ENCODE measurements at regions not wholly inside any gene's neighbourhood (a gene's known extent, or its start where the extent isn't known, plus 50 kb on each side); places are given as distances from the start of the nearest gene placed in this dataset.

GRCh38 chr3:104952146-104952972 lies 414.4 kb upstream of the ALCAM start:
- in situ Hi-C loops (cut with HindIII; ENCODE audit: low pct_ligation_motif_present, low pct_unique_long_range_greater_than_20kb, low sequenced_read_pairs), result no loop called here
- DNase-seq, result no peak

DNA sequence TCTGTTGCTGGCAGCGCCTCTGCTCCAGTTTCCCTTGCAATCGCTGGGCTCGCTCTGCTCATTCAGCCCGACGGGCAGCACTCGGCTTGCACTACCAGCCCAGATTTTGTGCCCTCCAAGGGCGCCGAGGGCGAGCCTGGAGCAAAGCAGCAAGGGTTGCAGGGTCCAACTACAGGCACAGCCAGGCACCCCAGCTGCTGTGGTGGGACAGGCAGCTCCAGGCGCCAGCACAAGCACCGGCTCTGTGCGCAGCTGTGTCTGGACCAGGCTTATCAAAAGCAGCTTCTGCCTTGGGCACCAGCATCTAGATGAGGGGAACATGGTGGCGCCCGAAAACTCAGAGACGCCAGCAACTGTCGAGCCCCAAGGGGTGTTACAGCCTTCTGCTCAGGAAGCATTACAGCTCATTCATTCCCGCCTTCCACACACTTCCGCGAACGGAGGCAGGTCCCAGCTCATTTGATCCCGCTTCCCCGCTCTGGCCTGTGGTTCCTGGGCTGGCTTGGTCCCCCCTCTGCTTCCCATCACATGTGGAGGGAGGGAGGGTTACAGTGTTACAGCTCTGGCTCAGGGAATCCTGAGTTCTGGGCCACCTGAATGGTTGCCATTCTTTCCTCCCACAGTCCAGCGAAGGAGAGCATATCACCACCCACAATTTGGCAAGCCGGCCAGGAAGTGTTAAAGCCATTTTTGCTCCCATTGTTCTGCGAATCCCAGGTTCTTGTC lies 409.9 kb upstream of the ALCAM start:
- in situ Hi-C loops (cut with HindIII; ENCODE audit: low pct_ligation_motif_present, low pct_unique_long_range_greater_than_20kb, low sequenced_read_pairs), result no loop called here
- DNase-seq, result no peak

- DNase-seq, result no peak
- in situ Hi-C loops (cut with HindIII; ENCODE audit: low pct_ligation_motif_present, low pct_unique_long_range_greater_than_20kb, low sequenced_read_pairs), result no loop called here
Observed at GRCh38 chr3:104960579-104960978, 406.1 kb upstream of the ALCAM start.

GRCh38 chr3:104961851-104962250 lies 404.9 kb upstream of the ALCAM start:
- DNase-seq, result no peak
- in situ Hi-C loops (cut with HindIII; ENCODE audit: low pct_ligation_motif_present, low pct_unique_long_range_greater_than_20kb, low sequenced_read_pairs), result no loop called here

GRCh38 chr3:104974316-104974715 lies 392.4 kb upstream of the ALCAM start:
- in situ Hi-C loops (cut with HindIII; ENCODE audit: low pct_ligation_motif_present, low pct_unique_long_range_greater_than_20kb, low sequenced_read_pairs), result no loop called here
- DNase-seq, result no peak

DNA sequence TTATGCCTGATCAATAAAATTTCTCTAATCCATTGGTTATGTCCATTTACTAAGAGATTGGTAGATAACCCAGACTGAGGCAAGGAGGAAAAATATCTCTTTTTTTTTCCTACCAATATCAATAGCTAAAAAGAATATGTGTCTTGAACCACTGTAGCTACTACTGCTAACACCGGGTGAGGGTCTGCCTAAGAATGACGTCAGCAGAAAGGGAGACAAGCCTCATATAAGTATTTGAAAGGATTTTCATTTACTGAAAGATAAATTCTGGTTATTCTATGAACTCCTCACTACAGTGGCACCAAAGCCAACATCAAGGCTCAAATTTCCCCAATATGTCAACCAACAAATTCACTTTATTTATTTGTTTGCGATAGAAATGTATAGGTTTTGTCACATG lies 389.0 kb upstream of the ALCAM start:
- in situ Hi-C loops (cut with HindIII; ENCODE audit: low pct_ligation_motif_present, low pct_unique_long_range_greater_than_20kb, low sequenced_read_pairs), result no loop called here
- no peak for DNase-seq

GRCh38 chr3:104982130-104982529 lies 384.6 kb upstream of the ALCAM start:
- DNase-seq, result no peak
- in situ Hi-C loops (cut with HindIII; ENCODE audit: low pct_ligation_motif_present, low pct_unique_long_range_greater_than_20kb, low sequenced_read_pairs), result no loop called here

DNA sequence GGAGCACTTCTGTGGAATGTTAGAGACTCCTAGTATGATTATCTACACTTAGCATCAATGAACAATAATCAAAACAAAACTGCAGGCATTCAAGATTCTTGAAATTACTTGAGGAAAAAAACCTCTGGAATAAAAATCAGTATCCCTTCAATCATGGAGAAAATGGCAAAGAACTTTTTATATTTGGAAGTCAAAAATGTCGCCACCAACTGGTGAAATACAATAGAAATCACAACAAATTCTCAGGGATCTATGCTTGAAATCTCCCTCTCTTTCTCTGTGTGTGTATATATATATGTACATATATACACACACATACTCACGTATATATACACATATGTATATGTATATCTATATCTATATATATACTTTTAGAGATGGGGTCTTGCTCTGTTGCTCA lies 378.9 kb upstream of the ALCAM start:
- in situ Hi-C loops (cut with HindIII; ENCODE audit: low pct_ligation_motif_present, low pct_unique_long_range_greater_than_20kb, low sequenced_read_pairs), result no loop called here
- DNase-seq, result no peak

DNA sequence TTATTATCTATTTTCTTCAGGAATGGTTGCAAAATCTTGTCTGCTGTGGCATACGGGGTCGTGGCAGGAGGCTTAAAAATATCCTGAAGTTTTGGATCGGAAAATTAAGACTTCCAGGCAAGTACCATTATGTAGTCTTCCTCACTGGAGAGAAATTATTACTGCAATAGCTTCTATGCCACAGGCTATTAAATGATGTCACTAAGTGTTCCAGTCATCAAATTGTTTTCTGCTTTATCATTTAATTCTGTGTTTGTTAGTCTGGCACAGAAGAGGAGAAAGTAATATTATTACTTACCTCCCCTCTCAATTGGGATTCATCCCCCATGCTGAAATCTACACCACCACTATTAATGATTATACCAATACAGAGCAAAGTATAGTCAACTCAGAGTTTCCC lies 378.2 kb upstream of the ALCAM start:
- in situ Hi-C loops (cut with HindIII; ENCODE audit: low pct_ligation_motif_present, low pct_unique_long_range_greater_than_20kb, low sequenced_read_pairs), result no loop called here
- no peak for DNase-seq

DNA sequence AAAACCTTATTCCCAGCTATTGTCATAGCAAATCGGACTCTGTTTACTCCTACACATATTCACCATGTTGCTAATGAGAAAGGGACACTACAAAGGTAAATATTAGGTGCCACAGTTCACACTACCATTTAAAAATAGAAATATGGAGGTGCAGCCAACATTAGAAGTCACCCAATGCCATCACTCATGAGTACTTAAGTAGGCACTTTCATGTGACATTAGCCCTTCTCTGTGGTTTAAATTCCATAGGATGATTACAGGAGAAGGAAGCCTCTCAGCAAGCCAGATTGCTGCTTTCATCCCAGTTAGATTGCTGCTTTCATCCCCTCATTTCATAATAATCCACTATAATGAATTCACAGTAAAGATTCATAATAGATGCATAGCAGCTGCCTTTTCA lies 376.8 kb upstream of the ALCAM start:
- in situ Hi-C loops (cut with HindIII; ENCODE audit: low pct_ligation_motif_present, low pct_unique_long_range_greater_than_20kb, low sequenced_read_pairs), result no loop called here
- DNase-seq, result no peak

- in situ Hi-C loops (cut with HindIII; ENCODE audit: low pct_ligation_motif_present, low pct_unique_long_range_greater_than_20kb, low sequenced_read_pairs), result no loop called here
- DNase-seq, result no peak
Observed at GRCh38 chr3:104990758-104991157, 376.0 kb upstream of the ALCAM start.

DNA sequence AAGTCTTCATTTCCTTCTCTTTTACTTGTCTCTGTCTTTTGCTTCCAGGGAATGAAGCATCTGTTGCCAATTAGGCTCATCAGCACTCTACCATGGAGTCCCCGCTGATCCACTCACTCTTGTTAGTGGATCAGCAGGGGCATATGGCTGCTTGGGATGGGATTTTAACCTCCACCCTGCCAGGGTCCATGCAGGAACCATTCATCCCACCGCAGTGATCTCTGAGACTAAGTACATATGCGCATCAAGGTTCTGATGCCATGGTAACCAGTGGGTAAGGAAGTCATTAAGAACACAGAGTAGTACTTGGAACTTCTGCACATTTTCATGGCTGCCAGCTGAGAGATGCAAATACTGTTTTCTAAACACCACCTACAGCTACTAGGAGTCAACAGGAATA lies 374.0 kb upstream of the ALCAM start:
- DNase-seq, result no peak
- in situ Hi-C loops (cut with HindIII; ENCODE audit: low pct_ligation_motif_present, low pct_unique_long_range_greater_than_20kb, low sequenced_read_pairs), result no loop called here

DNA sequence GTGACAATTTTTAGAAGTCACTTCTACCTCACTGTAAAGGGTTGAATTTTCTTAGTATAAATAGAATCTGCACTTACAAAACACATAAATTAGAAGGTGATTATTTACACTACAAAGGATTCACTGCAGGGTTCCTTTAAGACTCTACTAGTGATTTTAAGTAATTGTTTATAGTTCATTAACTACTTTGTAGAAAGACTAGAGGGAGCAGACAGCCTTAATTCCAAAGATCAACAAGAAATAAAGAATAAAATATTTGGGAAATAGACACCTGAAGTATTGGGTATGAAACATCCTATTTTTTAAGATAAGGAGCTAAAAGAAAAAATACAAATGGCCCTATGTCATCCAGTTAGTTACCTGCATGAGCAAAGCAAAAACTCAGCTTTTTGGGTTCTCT lies 360.5 kb upstream of the ALCAM start:
- no peak for DNase-seq
- in situ Hi-C loops (cut with HindIII; ENCODE audit: low pct_ligation_motif_present, low pct_unique_long_range_greater_than_20kb, low sequenced_read_pairs), result no loop called here

GRCh38 chr3:105013657-105014056 lies 353.1 kb upstream of the ALCAM start:
- no peak for DNase-seq
- in situ Hi-C loops (cut with HindIII; ENCODE audit: low pct_ligation_motif_present, low pct_unique_long_range_greater_than_20kb, low sequenced_read_pairs), result no loop called here

GRCh38 chr3:105014631-105015030 lies 352.1 kb upstream of the ALCAM start:
- no peak for DNase-seq
- in situ Hi-C loops (cut with HindIII; ENCODE audit: low pct_ligation_motif_present, low pct_unique_long_range_greater_than_20kb, low sequenced_read_pairs), result no loop called here

DNA sequence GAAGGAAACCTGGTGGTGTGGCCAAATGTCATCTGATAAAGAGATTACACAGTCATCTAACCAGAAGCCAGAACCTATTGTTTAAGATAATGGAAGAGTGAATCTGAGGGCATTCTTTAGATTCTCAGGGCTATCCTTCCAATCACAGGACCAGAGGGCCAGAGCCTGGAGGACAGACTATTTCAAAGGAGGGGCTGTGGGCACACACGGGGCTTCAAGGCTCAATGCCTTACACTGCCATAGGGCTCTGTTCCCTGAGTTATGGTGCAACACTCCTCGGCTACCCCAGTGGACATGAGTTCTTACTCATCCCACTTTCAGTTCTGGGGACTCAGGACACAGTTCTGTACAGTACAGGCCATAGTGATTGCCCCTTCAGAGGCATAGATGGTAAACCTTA lies 343.9 kb upstream of the ALCAM start:
- in situ Hi-C loops (cut with HindIII; ENCODE audit: low pct_ligation_motif_present, low pct_unique_long_range_greater_than_20kb, low sequenced_read_pairs), result no loop called here

DNA sequence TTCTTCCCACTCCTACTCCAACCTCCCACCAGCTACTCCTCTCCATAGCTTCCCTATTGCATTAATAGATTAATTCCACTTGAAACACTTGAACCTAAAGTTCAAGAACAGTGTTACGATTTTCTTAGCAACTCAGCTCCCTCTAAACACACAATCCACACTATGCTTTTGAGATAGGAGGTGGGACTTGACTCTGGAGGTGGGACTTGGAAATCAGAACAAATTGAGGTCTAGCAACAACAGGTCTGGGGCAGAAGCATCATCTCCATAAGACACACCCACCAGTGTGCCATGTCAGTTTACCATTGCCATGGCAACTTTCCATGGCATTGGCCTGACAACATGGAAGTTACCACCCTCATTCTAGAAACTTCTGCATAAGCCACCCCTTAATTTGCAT lies 336.5 kb upstream of the ALCAM start:
- in situ Hi-C loops (cut with HindIII; ENCODE audit: low pct_ligation_motif_present, low pct_unique_long_range_greater_than_20kb, low sequenced_read_pairs), result no loop called here
- no peak for DNase-seq

More for the DNA sequence above, 343.9 kb upstream of the ALCAM start:
- no peak for DNase-seq

DNA sequence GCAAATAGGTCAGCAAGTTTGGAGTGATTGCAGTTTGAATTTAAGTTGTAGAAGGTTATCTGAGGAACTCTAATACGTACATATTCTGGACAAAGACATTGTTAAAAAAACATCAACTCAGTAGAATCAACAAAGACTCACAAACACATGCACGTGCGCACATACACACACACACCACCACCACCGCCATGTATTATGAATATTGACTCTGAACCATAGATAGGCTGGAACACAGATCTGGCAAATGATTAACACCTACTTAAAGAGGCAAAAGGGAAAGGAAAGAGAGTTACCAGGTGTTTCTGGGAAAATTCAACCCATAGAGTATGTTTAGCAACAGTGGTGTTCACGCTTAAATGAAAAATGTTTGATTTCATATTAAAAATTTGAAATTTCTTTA lies 334.2 kb upstream of the ALCAM start:
- DNase-seq, result no peak
- in situ Hi-C loops (cut with HindIII; ENCODE audit: low pct_ligation_motif_present, low pct_unique_long_range_greater_than_20kb, low sequenced_read_pairs), result no loop called here

DNA sequence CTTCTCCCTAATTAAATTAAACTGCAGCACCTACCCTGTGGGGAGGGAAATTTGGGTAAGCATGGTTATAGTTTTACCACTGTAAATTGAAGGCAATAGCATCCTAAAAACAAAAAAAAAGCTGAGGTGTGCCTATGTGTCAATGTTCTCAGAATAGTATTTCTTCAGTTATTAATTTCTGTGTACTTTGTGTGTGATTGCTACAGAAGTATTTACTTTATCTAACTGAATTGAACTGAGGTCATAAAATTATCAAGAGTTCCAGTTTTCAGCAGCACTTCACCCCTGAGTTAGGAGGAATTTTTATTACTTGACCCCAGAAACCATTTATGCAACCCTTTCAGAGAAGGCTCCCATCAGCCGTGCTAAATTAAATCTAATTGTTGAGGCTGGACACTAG lies 333.6 kb upstream of the ALCAM start:
- in situ Hi-C loops (cut with HindIII; ENCODE audit: low pct_ligation_motif_present, low pct_unique_long_range_greater_than_20kb, low sequenced_read_pairs), result no loop called here
- no peak for DNase-seq

GRCh38 chr3:105039004-105039403 lies 327.7 kb upstream of the ALCAM start:
- in situ Hi-C loops (cut with HindIII; ENCODE audit: low pct_ligation_motif_present, low pct_unique_long_range_greater_than_20kb, low sequenced_read_pairs), result no loop called here
- DNase-seq, result no peak
